HG03571 (cell line): ENCODE measurements at regions not wholly inside any gene's neighbourhood (a gene's known extent, or its start where the extent isn't known, plus 50 kb on each side); places are given as distances from the start of the nearest gene placed in this dataset.
"Not testable (repeated sequence)": the region's sequence is repeated elsewhere in the genome, so short reads cannot be mapped to it uniquely, and the experiment has no call there.

Source experiments
- ATAC-seq: cut with Tn5 transposase; IDR thresholded peaks from one replicate; pipeline ENCODE4 v1.9.1; 2021; ENCODE audit not compliant: unreplicated experiment

DNA sequence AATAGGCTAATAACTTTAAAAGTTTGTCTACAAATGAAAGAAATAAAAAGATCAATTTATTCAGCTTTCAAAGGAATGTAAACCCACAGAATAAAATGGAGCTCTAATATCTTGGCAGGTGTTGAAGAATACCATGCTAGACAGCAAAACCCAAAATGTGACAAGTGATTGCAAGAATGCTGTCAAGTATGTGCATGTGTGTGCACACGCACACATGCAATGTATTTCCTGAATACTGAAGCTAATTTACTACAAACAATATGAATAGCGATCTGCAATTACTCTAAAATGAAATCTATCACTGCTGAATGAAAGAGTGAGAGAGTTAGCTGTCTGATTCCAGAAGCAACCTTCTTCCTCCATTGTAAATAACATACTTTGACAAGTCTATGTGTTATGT lies 179.2 kb upstream of the HSF2 start:
- no peak for ATAC-seq

GRCh38 chr6:122222761-122223160 lies 176.7 kb upstream of the HSF2 start:
- ATAC-seq = no peak

DNA sequence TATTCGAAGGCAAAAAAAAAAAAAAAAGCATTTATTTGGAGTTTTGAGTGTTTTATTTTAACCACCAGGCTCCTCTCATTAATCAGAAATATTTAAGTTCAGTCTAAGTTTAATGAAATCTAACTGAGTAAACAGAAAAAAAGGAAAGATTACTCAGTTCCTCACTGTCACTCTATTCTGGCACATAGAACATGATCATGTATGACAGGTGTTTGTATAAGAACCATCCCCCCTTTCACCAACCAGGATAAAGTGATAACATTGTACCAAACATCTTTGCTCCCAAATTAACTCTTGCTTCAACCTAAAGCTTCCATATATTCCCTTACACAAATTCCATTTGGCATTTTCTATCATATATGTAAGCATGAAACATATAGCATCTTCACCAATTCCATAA lies 176.2 kb upstream of the HSF2 start:
- no peak for ATAC-seq

DNA sequence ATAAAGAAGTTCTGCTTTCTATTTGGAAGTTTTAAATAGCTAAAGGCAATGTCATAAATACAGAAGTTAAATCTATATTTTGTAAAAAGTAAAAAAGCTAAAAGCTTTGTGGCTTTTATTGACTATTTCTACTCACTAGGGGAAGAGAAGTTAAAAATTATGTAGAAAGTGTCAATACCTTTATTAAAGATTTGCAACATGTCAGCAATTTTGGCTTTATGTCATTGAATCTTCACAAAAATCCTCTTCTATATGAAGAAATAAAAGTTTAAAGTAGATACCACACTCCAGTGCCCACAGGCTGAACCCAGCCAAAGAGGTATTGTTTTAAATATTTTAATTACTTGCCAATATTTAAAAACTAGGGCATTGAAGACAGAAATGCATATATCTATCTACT lies 160.6 kb upstream of the HSF2 start:
- no peak for ATAC-seq

- no peak for ATAC-seq
Observed at GRCh38 chr6:122246906-122247658, 152.4 kb upstream of the HSF2 start.

- no peak for ATAC-seq
Observed at GRCh38 chr6:122248001-122248669, 151.3 kb upstream of the HSF2 start.

DNA sequence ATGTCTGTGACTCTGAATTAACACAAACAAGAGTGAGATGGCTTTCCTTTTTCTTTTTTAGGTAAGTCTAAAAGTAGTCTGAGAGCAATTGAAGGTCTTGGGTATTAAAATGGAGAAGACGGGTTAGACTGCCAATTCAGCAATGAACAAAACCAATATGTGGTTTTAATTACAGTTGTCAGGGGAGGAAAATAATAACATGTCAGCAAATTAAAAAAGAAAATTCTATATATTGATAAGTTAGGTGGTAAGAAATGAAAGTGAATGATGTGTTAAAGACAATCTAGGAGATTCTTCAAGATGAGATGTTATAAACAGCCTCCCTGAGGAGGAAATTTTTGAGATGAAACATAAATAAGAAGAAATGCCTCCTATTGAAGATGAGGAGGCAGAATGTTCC lies 150.6 kb upstream of the HSF2 start:
- no peak for ATAC-seq

DNA sequence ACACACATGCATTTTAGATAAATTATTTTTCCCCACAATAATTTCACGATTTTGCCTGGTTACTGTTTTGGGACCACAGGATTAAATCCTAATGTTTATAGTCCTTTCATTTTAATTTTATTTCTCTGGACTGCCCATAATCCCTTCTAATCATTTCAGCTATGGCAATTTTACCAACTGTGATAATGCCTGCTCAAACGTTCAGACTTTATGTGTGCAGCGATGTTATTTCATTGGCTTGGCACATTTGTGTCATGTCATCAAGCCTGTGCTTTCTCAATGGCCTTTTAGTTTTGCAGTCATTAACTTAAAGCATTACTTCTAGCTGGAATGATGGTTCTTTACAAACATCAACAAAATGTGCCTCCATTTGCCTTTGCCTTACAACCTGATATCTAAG lies 140.6 kb upstream of the HSF2 start:
- no peak for ATAC-seq

DNA sequence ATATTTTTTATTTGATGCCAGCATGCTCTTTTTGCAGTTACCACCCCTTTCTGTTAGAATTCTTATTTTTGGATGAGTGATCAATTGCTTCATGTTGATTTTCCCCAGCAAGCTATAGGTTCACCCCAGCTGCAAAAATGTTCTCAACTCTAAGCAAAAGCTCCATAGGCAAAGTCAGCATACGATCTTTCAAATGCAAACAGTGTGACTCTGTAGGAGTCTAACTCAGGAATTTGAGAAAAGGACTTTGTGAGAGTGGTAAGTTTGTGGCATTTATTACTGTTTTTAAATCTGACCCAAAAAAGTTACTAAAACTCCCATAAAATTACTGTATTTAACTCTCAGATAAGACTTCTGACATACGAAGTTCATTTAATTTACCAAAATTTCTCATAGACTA lies 134.9 kb upstream of the HSF2 start:
- no peak for ATAC-seq

- no peak for ATAC-seq
Observed at GRCh38 chr6:122265755-122266154, 133.7 kb upstream of the HSF2 start.

GRCh38 chr6:122268394-122268793 lies 131.1 kb upstream of the HSF2 start:
- ATAC-seq = no peak

GRCh38 chr6:122276637-122277036 lies 122.8 kb upstream of the HSF2 start:
- no peak for ATAC-seq

- not testable (repeated sequence) for ATAC-seq
Observed at GRCh38 chr6:122280105-122281021, 119.1 kb upstream of the HSF2 start.

DNA sequence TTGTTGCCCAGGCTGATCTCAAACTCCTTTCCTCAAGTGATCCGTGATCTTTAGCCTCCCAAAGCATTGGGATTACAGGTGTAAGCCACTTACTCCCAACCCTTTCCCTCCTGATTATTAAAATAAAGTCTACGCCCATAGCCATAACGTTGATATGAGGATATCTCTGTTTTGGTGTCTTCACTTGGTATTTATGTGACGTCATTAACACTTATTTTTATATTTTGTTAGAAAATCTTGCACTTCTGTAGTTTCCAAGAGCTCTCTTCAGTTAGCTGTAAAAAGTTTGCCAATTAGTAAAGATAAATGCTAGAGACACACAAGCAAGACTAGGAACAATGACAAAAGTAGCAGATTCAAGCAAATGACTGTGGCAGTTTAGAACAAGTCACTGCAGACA lies 115.6 kb upstream of the HSF2 start:
- no peak for ATAC-seq

DNA sequence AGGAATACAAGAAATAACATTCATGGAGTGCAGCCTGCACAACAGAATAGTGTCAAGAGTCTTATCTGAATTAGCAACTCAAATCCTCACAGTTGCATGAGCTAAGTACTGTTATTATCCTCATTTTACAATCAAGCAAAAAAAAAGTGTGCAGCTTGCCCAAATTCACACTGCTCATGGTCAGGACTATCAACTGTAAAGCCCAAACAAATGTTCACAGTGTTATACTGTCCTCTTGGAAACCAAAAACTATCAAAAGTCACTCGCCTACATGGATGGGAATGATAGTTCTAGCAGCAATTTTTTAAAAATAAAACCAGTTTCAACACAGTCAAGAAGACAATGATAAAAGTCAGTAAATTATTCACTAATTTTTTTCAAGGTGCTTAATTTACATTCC lies 114.6 kb upstream of the HSF2 start:
- no peak for ATAC-seq

DNA sequence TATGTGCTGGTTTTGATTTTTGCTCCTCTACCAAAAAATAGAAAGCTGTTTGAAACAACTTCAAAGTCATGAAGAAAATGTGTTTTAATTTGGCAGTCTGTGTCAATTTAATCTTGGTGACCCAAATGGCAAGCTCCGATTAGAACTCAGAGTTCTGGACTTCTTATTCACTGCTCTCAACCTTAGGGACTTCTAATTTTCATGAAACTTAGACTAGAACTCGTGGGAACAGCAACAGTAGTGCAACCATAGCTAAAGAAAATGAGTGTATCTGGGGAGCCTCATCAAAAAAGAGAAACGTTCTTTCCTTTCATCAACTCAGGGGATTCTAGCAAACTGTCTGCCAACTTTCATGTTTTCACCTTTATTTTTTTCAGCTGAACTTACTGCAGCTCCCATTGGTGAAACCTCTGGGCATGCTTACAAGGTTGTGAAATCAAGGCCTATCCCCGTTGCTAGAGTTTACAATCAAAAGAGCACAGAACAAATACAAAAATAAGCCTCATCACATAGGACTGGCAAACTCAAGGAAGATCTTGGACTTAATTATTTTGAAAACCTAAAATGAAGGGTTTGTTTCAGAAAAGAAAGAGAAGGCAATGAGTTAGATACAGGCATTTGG lies 114.0 kb upstream of the HSF2 start:
- no peak for ATAC-seq

GRCh38 chr6:122286512-122286911 lies 112.9 kb upstream of the HSF2 start:
- no peak for ATAC-seq

GRCh38 chr6:122289762-122290539 lies 109.5 kb upstream of the HSF2 start:
- no peak for ATAC-seq

DNA sequence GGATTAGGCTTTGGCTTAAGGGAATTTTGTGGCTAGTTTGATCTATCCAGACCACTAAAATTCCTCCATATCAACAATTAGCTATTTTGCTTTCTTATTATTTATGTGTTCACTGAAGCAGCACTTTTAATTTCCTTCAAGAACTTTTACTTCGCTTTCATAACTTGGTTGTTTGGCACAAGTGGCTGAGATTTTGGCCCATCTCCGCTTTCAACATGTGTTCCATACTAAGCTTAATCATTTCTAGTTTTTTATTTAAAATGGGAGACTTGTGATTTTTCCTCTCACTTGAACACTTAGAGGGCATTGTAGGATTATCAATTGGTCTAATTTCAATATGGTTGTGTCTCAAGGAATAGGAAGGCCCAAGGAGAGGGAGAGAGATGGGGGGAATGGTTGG lies 102.4 kb upstream of the HSF2 start:
- ATAC-seq = no peak

- ATAC-seq = no peak
Observed at GRCh38 chr6:122302067-122302466, 97.4 kb upstream of the HSF2 start.

- ATAC-seq = no peak
Observed at GRCh38 chr6:122307577-122307976, 91.9 kb upstream of the HSF2 start.
